ENCODE measurements at regions not wholly inside any gene's neighbourhood (a gene's known extent, or its start where the extent isn't known, plus 50 kb on each side); places are given as distances from the start of the nearest gene placed in this dataset.
"Not testable (repeated sequence)": the region's sequence is repeated elsewhere in the genome, so short reads cannot be mapped to it uniquely, and the experiment has no call there.

DNA sequence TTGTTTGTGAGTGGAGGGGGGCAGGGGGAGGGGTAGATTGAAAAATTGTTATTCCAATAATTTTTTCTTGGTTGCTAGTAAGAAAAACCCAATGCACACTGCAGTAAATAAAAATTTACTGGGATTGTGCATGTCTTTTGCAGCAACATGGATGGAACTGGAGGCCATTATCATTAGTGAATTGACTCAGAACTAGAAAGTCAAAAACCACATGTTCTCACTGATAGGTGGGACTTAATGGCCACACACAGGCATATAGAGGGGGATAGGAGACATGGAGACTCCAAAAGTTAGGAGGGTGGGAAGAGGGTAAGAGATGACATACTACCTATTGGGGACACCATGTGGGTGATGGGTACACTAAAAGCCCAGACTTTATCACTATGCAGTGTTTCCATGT is 67.2 kb downstream of the BUB3 start:
- no peak for DNase-seq (ENCODE audit: low read depth)
- TF ChIP-seq, protein P1, sequence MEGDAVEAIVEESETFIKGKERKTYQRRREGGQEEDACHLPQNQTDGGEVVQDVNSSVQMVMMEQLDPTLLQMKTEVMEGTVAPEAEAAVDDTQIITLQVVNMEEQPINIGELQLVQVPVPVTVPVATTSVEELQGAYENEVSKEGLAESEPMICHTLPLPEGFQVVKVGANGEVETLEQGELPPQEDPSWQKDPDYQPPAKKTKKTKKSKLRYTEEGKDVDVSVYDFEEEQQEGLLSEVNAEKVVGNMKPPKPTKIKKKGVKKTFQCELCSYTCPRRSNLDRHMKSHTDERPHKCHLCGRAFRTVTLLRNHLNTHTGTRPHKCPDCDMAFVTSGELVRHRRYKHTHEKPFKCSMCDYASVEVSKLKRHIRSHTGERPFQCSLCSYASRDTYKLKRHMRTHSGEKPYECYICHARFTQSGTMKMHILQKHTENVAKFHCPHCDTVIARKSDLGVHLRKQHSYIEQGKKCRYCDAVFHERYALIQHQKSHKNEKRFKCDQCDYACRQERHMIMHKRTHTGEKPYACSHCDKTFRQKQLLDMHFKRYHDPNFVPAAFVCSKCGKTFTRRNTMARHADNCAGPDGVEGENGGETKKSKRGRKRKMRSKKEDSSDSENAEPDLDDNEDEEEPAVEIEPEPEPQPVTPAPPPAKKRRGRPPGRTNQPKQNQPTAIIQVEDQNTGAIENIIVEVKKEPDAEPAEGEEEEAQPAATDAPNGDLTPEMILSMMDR (IDR thresholded peaks at IDR 0.05; ENCODE audit: insufficient read depth, low read depth, low read length) = no peak
- H3K4me3 ChIP-seq (ENCODE audit: low read depth, low read length) = no peak overlapping the region

DNA sequence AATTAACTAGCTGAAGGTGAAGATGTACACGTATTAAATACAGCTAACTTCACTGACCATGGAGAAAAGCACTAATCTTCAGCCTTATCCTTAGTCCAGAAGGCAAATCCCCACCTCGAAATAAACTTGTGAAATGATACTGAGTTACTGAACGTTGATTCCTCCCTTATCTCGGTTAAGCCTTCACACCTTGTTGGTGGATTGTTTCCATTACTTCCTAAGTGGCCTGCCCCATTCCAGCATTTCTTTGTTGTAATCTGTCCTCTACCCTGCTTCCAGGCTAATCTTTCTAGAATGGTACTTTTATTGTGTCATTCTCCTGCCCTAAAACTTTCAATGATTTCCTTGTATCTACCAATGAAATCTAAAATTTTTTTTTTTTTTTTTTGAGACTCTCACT is 68.6 kb downstream of the BUB3 start:
- TF ChIP-seq, protein P1 (IDR thresholded peaks at IDR 0.05; ENCODE audit: insufficient read depth, low read depth, low read length) = no peak
- H3K4me3 ChIP-seq (ENCODE audit: low read depth, low read length) = no peak overlapping the region
- no peak for DNase-seq (ENCODE audit: low read depth)

DNA sequence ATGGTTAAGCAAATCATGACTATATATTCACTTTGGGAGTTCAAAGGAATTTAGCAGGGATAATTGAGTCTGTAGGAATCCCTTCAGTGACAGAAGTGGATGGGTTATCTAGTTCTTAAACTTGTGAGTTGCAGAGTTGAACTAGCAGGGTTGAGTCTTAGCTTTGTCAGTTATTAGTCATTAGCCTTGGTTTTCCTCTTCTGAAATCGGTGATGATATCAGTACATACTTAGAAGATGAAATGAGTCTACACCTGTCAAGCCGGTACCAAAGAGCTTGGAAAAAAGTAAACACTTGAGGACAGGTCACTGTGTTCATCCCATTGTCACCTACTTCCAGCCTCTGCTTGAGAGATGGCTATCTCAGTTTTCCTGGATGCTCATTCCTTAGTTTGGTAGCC is 73.5 kb downstream of the BUB3 start:
- DNase-seq (ENCODE audit: low read depth) = no peak
- no peak overlapping the region for H3K4me3 ChIP-seq (ENCODE audit: low read depth, low read length)
- TF ChIP-seq, protein P1 (IDR thresholded peaks at IDR 0.05; ENCODE audit: insufficient read depth, low read depth, low read length) = no peak

DNA sequence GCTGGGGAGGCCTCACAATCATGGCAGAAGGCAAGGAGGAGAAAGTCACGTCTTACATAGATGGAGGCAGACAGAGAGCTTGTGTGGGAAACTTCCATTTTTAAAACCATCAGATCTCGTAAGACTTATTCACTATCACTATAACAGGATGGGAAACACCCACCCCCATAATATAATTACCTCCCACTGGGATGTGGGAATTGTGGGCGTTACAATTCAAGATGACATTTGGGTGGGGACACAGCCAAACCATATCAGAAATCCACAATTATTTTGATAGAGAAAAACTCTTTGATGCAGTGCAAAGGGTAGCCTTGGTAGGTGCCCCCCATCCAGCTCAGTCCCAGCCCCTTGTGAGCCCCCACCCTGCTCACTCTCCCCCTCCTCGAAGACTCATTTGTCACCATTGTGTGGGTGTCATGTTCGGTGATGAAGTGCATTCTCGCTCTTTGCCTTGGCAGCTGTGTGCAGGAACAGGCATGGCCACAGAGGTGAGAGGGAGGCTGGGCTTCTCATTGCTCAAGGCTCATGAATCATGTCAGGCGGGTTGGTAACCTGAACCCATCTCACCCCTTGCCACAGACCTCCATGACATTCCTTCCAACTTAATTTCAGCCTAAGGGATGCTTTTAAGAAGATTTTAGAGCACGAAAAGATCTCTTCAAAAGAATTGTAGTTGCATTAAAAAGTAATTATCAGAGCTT is 75.9 kb downstream of the BUB3 start:
- no peak for DNase-seq (ENCODE audit: low read depth)
- H3K4me3 ChIP-seq (ENCODE audit: low read depth, low read length) = no peak overlapping the region
- TF ChIP-seq, protein P1 (IDR thresholded peaks at IDR 0.05; ENCODE audit: insufficient read depth, low read depth, low read length) = no peak

DNA sequence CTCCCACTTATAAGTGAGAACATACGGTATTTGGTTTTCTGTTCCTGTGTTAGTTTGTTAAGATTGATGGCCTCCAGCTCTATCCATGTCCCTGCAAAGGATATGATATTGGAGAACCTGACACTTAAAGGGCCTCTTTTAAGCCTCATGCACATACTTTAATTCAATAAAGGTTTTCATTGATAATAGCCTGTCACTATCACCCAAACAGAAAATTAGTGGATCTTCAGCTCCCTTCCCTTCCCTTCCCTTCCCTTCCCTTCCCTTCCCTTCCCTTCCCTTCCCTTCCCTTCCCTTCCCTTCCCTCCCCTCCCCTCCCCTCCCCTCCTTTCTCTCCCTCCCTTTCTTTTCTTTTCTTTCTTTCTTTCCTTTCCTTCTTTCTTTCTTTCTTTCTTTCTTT is 78.7 kb downstream of the BUB3 start:
- not testable (repeated sequence) for DNase-seq (ENCODE audit: low read depth); H3K4me3 ChIP-seq (ENCODE audit: low read depth, low read length)

DNA sequence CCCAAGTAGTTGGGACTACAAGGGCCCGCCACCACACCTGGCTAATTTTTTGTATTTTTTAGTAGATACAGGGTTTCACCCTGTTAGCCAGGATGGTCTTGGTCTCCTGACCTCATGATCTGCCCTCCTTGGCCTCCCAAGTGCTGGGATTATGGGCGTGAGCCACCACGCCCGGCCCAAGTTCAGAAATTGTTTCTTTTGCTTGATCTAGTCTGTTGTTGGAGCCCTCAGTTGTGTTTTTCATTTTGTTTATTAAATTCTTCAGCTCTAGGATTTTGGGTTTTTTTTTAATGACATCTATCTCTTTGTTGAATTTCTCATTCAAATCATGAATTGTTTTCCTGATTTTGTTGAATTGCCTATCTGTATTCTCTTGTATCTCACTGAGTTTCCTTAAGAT is 80.8 kb downstream of the BUB3 start:
- DNase-seq (ENCODE audit: low read depth); H3K4me3 ChIP-seq (ENCODE audit: low read depth, low read length): not testable (repeated sequence)

DNA sequence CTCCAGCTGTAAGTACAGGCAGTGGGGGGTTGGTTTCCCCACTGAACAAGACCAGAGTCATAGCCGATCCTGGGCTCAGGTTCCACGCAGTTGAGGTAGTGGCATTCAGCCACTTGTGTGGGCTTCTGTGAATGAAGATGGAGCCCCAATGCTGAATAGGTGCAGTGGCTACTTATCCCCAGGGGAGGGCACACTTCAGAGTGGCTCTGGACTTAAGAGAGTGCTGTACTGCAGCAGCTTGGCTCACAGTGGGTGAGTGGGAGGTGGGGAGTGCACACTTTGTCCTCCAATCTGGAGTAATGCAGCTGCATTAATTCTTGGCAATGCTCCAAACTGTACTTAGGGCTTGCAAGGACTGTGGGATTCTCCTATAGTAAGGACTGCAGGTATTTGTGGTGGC is 81.9 kb downstream of the BUB3 start:
- no peak for DNase-seq (ENCODE audit: low read depth)
- TF ChIP-seq, protein P1 (IDR thresholded peaks at IDR 0.05; ENCODE audit: insufficient read depth, low read depth, low read length) = no peak

DNA sequence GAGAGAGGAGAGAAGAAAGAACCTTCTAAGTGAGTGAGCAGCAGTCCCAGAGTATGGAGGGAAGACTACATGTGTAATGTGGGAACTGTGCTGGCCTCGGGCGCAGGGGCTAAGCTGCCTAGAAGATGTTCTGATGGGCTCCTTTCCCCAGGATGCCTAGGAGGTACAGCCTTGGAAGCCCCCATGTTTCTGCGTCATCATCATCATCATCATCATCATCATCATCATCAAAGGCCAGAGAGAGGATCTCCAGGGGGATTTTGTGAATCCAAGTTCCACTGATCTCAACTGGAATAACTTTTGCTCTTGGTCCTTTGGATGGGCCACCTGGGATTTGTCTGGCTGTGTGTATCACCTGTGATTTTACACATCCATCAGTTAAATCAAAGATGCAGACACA is 86.0 kb downstream of the BUB3 start:
- TF ChIP-seq, protein P1 (IDR thresholded peaks at IDR 0.05; ENCODE audit: insufficient read depth, low read depth, low read length) = no peak
- no peak overlapping the region for H3K4me3 ChIP-seq (ENCODE audit: low read depth, low read length)
- DNase-seq (ENCODE audit: low read depth) = no peak

More for the DNA sequence above, 81.9 kb downstream of the BUB3 start:
- no peak overlapping the region for H3K4me3 ChIP-seq (ENCODE audit: low read depth, low read length)

All from fibroblast of villous mesenchyme (primary cell).